ENCODE measurements at regions not wholly inside any gene's neighbourhood (a gene's known extent, or its start where the extent isn't known, plus 50 kb on each side); places are given as distances from the start of the nearest gene placed in this dataset.

GRCh38 chr16:86199871-86200695 lies 301.1 kb downstream of the IRF8 start:
- DNase-seq = no peak

GRCh38 chr16:86200722-86201121 lies 301.8 kb downstream of the IRF8 start:
- no peak for DNase-seq

GRCh38 chr16:86201746-86202145 lies 302.8 kb downstream of the IRF8 start:
- no peak for DNase-seq

- DNase-seq = no peak
Measured at GRCh38 chr16:86202267-86202666, 303.3 kb downstream of the IRF8 start.

- DNase-seq = no peak
Measured at GRCh38 chr16:86202760-86203426, 303.9 kb downstream of the IRF8 start.

GRCh38 chr16:86203557-86204275 lies 304.8 kb downstream of the IRF8 start:
- no peak for DNase-seq

- DNase-seq = no peak
Measured at GRCh38 chr16:86205521-86206245, 304.6 kb upstream of the FOXF1 start.

- no peak for DNase-seq
Measured at GRCh38 chr16:86207350-86207749, 303.0 kb upstream of the FOXF1 start.

GRCh38 chr16:86209202-86209601 lies 301.1 kb upstream of the FOXF1 start:
- no peak for DNase-seq

- no peak for DNase-seq
Measured at GRCh38 chr16:86210403-86211193, 299.7 kb upstream of the FOXF1 start.

- no peak for DNase-seq
Measured at GRCh38 chr16:86211265-86211664, 299.1 kb upstream of the FOXF1 start.

GRCh38 chr16:86211800-86212199 lies 298.5 kb upstream of the FOXF1 start:
- DNase-seq = no peak

- DNase-seq = no peak
Measured at GRCh38 chr16:86212706-86213436, 297.5 kb upstream of the FOXF1 start.

- DNase-seq = no peak
Measured at GRCh38 chr16:86213437-86214205, 296.7 kb upstream of the FOXF1 start.

- no peak for DNase-seq
Measured at GRCh38 chr16:86214326-86215232, 295.7 kb upstream of the FOXF1 start.

GRCh38 chr16:86215233-86215978 lies 294.9 kb upstream of the FOXF1 start:
- DNase-seq = no peak

GRCh38 chr16:86215979-86216585 lies 294.2 kb upstream of the FOXF1 start:
- DNase-seq = no peak

- DNase-seq = no peak
Measured at GRCh38 chr16:86216591-86216990, 293.7 kb upstream of the FOXF1 start.

Measured in occipital lobe (tissue), 1 donor.